RWPE2 (cell line): ENCODE measurements at regions not wholly inside any gene's neighbourhood (a gene's known extent, or its start where the extent isn't known, plus 50 kb on each side); places are given as distances from the start of the nearest gene placed in this dataset.

Experiments used
- ATAC-seq: fragments of 200-7000 bp; cut with Tn5 transposase; 3 replicates; pipeline ENCODE4 v1.9.1; 2021; ENCODE audit warnings: low read depth
- DNase-seq: peaks from one replicate; pipeline ENCODE4 v3.0.0-alpha.2; 2020; ENCODE audit warnings: low spot score
- H3K27ac ChIP-seq: fragments of 450-650 bp; 2 replicates; pipeline ENCODE4 v1.5.1; 2017; ENCODE audit warnings: mild to moderate bottlenecking; ENCODE audit not compliant: poor library complexity, severe bottlenecking
- H3K27me3 ChIP-seq: fragments of 250-450 bp; sonication (Bioruptor Pico); 2 replicates; pipeline ENCODE4 v1.5.1; 2021; ENCODE audit warnings: mild to moderate bottlenecking, moderate library complexity; ENCODE audit not compliant: insufficient read depth, poor library complexity, severe bottlenecking
- H3K36me3 ChIP-seq: fragments of 250-450 bp; sonication (Bioruptor Pico); 2 replicates; pipeline ENCODE4 v1.5.1; 2020; ENCODE audit warnings: low read depth, mild to moderate bottlenecking, moderate library complexity
- H3K4me1 ChIP-seq: fragments of 250-450 bp; sonication (Bioruptor Pico); 2 replicates; pipeline ENCODE4 v1.5.1; 2021; ENCODE audit warnings: mild to moderate bottlenecking, moderate library complexity; ENCODE audit not compliant: insufficient read depth, poor library complexity, severe bottlenecking
- H3K4me3 ChIP-seq: fragments of 250-450 bp; sonication (Bioruptor Pico); 2 replicates; pipeline ENCODE4 v1.5.1; 2021; ENCODE audit warnings: mild to moderate bottlenecking, moderate library complexity; ENCODE audit not compliant: severe bottlenecking
- H3K9me3 ChIP-seq: fragments of 250-450 bp; sonication (Bioruptor Pico); 2 replicates; pipeline ENCODE4 v1.5.1; 2021; ENCODE audit warnings: mild to moderate bottlenecking, moderate library complexity; ENCODE audit not compliant: severe bottlenecking
- CTCF ChIP-seq: fragments of 450-650 bp; IDR thresholded peaks from one replicate; pipeline ENCODE4 v1.5.1; 2017; ENCODE audit warnings: mild to moderate bottlenecking, moderate library complexity; ENCODE audit not compliant: poor library complexity, severe bottlenecking

- no peak for ATAC-seq
- no peak for TF ChIP-seq CTCF
- H3K4me1 ChIP-seq, result no peaks in the 10 kb centered on the region
- H3K9me3 ChIP-seq, result no peaks in the 10 kb centered on the region
- H3K27ac ChIP-seq, result no peak overlapping the region
- no peaks in the 10 kb centered on the region for H3K27me3 ChIP-seq
- no peaks in the 10 kb centered on the region for H3K36me3 ChIP-seq
- DNase-seq, result no peak
- no peak overlapping the region for H3K4me3 ChIP-seq
Measured at GRCh38 chr21:19130379-19131028, 726.9 kb upstream of the TMPRSS15 start.

DNA sequence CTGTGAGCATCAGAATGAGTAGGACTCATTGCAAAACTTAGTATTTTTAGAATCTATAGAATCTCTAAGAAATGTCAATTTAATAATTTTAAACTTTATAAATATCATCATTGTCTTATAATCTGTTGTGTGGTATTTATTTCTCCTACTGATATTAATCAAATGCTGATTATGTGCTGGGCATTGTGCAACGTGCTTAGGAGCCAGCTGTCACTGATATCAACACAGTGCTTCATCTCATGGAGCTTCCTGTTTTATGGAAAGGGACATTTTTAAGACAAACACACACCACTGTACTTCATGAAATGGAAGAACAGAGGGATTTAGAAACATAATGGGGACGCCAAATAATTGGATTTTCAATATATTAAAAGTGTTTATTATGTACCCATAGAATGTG, 737.9 kb upstream of the TMPRSS15 start:
- no peak for TF ChIP-seq CTCF
- no peak overlapping the region for H3K27ac ChIP-seq
- no peak for DNase-seq
- no peaks in the 10 kb centered on the region for H3K36me3 ChIP-seq
- no peak overlapping the region for H3K4me3 ChIP-seq
- ATAC-seq, result no peak
- H3K4me1 ChIP-seq, result no peaks in the 10 kb centered on the region
- H3K27me3 ChIP-seq, result peaks cover 3% of the 10 kb centered on the region
- H3K9me3 ChIP-seq, result no peaks in the 10 kb centered on the region

GRCh38 chr21:19145682-19146293, 742.2 kb upstream of the TMPRSS15 start:
- ATAC-seq (no peak), DNase-seq (no peak)
- Histone ChIP-seq H3K27ac (no peak overlapping the region), H3K4me3 (no peak overlapping the region), H3K36me3 (no peaks in the 10 kb centered on the region), H3K27me3 (peaks cover 3% of the 10 kb centered on the region), H3K4me1 (no peaks in the 10 kb centered on the region), H3K9me3 (no peaks in the 10 kb centered on the region)
- no peak for TF ChIP-seq CTCF

GRCh38 chr21:19148056-19148455, 744.5 kb upstream of the TMPRSS15 start:
- Histone ChIP-seq H3K4me3 (no peak overlapping the region), H3K36me3 (no peaks in the 10 kb centered on the region), H3K9me3 (no peaks in the 10 kb centered on the region), H3K4me1 (no peaks in the 10 kb centered on the region), H3K27me3 (peaks cover 3% of the 10 kb centered on the region), H3K27ac (no peak overlapping the region)
- DNase-seq (no peak), ATAC-seq (no peak)
- TF ChIP-seq CTCF, result no peak

DNA sequence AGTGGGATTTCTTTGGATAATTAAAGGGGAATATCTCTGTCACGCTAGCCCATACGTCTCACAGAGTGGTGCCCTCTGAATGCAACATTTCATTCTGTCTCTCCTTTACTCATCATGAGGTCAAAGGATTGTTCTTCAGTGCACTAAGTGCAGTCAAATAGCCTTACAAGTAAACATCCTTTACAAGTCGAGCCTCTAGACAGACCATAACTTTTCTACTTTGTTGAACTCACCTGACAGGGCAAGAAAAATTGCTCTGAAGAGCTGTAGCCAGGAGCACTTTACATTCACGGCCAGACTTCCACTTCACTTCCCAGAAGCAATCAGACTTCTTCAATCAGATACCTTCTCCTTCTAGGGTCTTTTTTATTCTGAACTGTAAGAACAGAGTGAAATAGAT, 768.0 kb upstream of the TMPRSS15 start:
- no peaks in the 10 kb centered on the region for H3K9me3 ChIP-seq
- ATAC-seq, result no peak

More for the DNA sequence above, 768.0 kb upstream of the TMPRSS15 start:
- Histone ChIP-seq H3K36me3 (no peaks in the 10 kb centered on the region), H3K27ac (no peak overlapping the region), H3K4me1 (no peaks in the 10 kb centered on the region), H3K27me3 (peaks cover 3% of the 10 kb centered on the region), H3K4me3 (no peak overlapping the region)
- no peak for DNase-seq
- TF ChIP-seq CTCF, result no peak
